HL-60 (cell line): ENCODE measurements at regions not wholly inside any gene's neighbourhood (a gene's known extent, or its start where the extent isn't known, plus 50 kb on each side); places are given as distances from the start of the nearest gene placed in this dataset.

Experiments
- DNase-seq, 2 experiments: peaks; one replicate each; pipeline ENCODE4 v3.0.0-alpha.2; 2010 to 2020; ENCODE audit warnings: low read depth in 1 of 2, low spot score in 1 of 2
- H3K27ac ChIP-seq: fragments of 250-450 bp; sonication (Bioruptor Pico); replicated peaks from 2 replicates; pipeline ENCODE4 v1.5.1; 2020; ENCODE audit warnings: mild to moderate bottlenecking, moderate library complexity
- H3K27me3 ChIP-seq: fragments of 250-450 bp; sonication (Bioruptor Pico); 2 replicates; pipeline ENCODE4 v1.5.1; 2021; ENCODE audit warnings: mild to moderate bottlenecking, moderate library complexity; ENCODE audit not compliant: insufficient read depth, poor library complexity, severe bottlenecking
- H3K4me3 ChIP-seq: replicated peaks from 2 replicates; pipeline ENCODE4 v1.5.1; 2011; ENCODE audit warnings: mild to moderate bottlenecking, control low read depth, low read length; ENCODE audit not compliant: insufficient read depth
- GABPA ChIP-seq: IDR thresholded peaks from 2 replicates; pipeline ENCODE4 v1.6.1; 2012; ENCODE audit warnings: low read depth
- POLR2AphosphoS5 ChIP-seq: IDR thresholded peaks from 2 replicates; pipeline ENCODE4 v1.6.1; 2012; ENCODE audit warnings: low read depth
- SPI1 ChIP-seq: IDR thresholded peaks from 2 replicates; pipeline ENCODE4 v1.6.1; 2012; ENCODE audit warnings: low read depth, mild to moderate bottlenecking, borderline replicate concordance
- TF ChIP-seq, protein P1 (sequence below): IDR thresholded peaks from 2 replicates; pipeline ENCODE4 v1.6.1; 2012; ENCODE audit warnings: low read depth; ENCODE audit not compliant: insufficient replicate concordance
- TF ChIP-seq, protein P2 (sequence below): IDR thresholded peaks from one replicate; pipeline ENCODE4 v1.5.1; 2011; ENCODE audit warnings: low read length, control low read depth, inconsistent platforms; ENCODE audit not compliant: insufficient read depth

DNA sequence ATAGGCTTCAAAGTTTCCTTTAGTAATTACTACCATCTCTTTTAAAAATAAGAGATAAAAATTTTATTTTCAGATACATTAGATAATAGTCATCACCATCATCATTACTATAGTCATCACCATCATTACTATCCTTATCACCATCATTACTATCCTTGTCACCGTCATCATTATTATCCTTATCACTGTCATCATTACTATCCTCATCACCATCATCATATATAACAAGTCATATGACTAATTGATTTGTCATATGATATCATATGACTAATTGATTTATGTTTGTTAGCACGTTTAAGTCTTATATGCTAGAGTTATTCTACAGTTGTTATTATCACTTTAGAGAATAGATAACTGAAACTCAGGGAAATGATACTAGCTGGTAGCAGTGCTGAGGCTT is 382.1 kb upstream of the CDH18 start:
- Histone ChIP-seq H3K4me3 (no peak overlapping the region), H3K27ac (no peak overlapping the region), H3K27me3 (no peaks in the 10 kb centered on the region)
- DNase-seq: no peak
- no peak for TF ChIP-seq GABPA
- TF ChIP-seq, protein P1, sequence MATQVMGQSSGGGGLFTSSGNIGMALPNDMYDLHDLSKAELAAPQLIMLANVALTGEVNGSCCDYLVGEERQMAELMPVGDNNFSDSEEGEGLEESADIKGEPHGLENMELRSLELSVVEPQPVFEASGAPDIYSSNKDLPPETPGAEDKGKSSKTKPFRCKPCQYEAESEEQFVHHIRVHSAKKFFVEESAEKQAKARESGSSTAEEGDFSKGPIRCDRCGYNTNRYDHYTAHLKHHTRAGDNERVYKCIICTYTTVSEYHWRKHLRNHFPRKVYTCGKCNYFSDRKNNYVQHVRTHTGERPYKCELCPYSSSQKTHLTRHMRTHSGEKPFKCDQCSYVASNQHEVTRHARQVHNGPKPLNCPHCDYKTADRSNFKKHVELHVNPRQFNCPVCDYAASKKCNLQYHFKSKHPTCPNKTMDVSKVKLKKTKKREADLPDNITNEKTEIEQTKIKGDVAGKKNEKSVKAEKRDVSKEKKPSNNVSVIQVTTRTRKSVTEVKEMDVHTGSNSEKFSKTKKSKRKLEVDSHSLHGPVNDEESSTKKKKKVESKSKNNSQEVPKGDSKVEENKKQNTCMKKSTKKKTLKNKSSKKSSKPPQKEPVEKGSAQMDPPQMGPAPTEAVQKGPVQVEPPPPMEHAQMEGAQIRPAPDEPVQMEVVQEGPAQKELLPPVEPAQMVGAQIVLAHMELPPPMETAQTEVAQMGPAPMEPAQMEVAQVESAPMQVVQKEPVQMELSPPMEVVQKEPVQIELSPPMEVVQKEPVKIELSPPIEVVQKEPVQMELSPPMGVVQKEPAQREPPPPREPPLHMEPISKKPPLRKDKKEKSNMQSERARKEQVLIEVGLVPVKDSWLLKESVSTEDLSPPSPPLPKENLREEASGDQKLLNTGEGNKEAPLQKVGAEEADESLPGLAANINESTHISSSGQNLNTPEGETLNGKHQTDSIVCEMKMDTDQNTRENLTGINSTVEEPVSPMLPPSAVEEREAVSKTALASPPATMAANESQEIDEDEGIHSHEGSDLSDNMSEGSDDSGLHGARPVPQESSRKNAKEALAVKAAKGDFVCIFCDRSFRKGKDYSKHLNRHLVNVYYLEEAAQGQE: no peak
- TF ChIP-seq POLR2AphosphoS5: no peak
- TF ChIP-seq SPI1: no peak
- TF ChIP-seq, protein P2, sequence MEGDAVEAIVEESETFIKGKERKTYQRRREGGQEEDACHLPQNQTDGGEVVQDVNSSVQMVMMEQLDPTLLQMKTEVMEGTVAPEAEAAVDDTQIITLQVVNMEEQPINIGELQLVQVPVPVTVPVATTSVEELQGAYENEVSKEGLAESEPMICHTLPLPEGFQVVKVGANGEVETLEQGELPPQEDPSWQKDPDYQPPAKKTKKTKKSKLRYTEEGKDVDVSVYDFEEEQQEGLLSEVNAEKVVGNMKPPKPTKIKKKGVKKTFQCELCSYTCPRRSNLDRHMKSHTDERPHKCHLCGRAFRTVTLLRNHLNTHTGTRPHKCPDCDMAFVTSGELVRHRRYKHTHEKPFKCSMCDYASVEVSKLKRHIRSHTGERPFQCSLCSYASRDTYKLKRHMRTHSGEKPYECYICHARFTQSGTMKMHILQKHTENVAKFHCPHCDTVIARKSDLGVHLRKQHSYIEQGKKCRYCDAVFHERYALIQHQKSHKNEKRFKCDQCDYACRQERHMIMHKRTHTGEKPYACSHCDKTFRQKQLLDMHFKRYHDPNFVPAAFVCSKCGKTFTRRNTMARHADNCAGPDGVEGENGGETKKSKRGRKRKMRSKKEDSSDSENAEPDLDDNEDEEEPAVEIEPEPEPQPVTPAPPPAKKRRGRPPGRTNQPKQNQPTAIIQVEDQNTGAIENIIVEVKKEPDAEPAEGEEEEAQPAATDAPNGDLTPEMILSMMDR: no peak

DNA sequence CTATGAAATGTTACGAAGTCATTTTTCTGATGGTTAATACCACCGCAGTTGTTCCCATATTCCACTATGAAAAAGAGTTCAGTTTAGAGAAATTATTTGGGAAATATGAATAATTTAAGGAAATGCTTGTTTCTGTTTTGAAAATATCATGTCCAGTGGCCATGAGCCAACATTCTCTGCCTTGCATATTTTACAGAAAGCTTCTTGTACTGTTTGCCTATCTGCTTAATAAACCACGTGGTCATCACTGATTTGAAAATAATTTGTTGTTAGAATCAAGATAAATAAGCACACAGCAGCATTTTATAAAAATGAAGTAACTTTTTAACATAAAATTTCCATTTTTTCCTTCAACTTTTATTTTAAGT is 381.5 kb upstream of the CDH18 start:
- TF ChIP-seq SPI1: no peak
- TF ChIP-seq POLR2AphosphoS5: no peak
- TF ChIP-seq GABPA: no peak
- TF ChIP-seq, protein P1: no peak
- TF ChIP-seq, protein P2: no peak
- H3K27me3 ChIP-seq: no peaks in the 10 kb centered on the region
- no peak for DNase-seq
- no peak overlapping the region for H3K27ac ChIP-seq
- H3K4me3 ChIP-seq: no peak overlapping the region

DNA sequence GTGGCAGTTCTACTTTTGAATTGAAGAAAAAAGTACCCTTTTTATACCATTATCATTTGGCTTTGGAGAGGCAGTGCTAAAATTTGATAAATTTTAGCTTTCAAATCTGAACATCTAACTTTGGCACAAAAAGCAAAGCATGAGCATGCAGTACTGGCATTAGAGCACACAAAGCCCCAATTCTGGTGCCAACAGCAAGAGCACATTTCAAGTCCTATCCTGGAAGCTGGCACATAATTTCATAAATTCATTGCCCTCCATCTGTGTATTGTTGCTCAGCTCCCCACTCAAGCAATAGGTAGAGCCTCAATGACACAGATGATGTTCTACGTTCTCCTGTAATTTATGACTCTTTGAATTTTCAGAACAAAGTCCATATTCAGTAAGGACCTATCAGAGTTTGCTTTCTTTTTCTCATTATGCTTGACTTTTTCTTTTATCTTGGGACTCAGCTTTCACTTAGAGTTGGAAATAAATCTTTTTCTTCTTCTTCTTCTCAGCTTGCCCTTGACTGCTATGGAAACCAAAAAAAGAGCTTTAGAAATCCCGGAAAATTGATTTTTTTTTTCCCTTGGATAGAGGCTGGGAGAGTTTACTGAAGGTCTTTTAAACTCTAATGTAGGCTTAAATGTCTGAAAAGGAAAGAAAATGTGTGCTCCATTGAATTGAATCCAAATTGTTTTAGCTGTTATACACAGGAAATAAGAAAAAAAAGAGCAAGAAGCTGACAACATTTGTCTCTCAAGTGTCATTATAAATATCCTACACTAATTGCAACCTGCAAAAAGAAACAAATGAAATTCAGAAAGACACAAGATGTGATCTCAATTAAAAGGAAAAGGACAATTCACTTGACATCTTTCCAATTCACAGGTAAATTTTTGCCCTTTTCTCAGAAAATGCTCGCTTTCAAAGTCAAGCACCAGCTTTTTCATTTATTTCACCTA is 380.8 kb upstream of the CDH18 start:
- TF ChIP-seq GABPA: no peak
- TF ChIP-seq, protein P1: no peak
- TF ChIP-seq POLR2AphosphoS5: no peak
- TF ChIP-seq, protein P2: no peak
- TF ChIP-seq SPI1: no peak
- Histone ChIP-seq H3K27me3 (no peaks in the 10 kb centered on the region), H3K4me3 (no peak overlapping the region), H3K27ac (no peak overlapping the region)
- DNase-seq: no peak
